Subcutaneous abdominal adipose tissue (tissue), 5 donors: ENCODE measurements at regions not wholly inside any gene's neighbourhood (a gene's known extent, or its start where the extent isn't known, plus 50 kb on each side); places are given as distances from the start of the nearest gene placed in this dataset.

ENCODE experiments used
- H3K27ac ChIP-seq: one replicate; pipeline ENCODE4 v1.7.0; 2013; ENCODE audit warnings: low read depth, mild to moderate bottlenecking, inconsistent platforms, low read length, moderate library complexity
- H3K27me3 ChIP-seq, 5 donors: one replicate each; pipeline ENCODE4 v1.7.0; 2013; ENCODE audit warnings: low read length in 5 of 5, inconsistent platforms in 1 of 5; ENCODE audit not compliant: control insufficient read depth in 5 of 5, insufficient read depth in 4 of 5
- H3K36me3 ChIP-seq, 5 donors: one replicate each; pipeline ENCODE4 v1.7.0; 2013; ENCODE audit warnings: low read length in 5 of 5; ENCODE audit not compliant: control insufficient read depth in 5 of 5, insufficient read depth in 5 of 5
- H3K4me1 ChIP-seq, 5 donors: one replicate each; pipeline ENCODE4 v1.7.0; 2013; ENCODE audit warnings: low read length in 5 of 5, mild to moderate bottlenecking in 3 of 5, moderate library complexity in 1 of 5; ENCODE audit not compliant: control insufficient read depth in 5 of 5, insufficient read depth in 5 of 5
- H3K4me3 ChIP-seq, 5 donors: one replicate each; pipeline ENCODE4 v1.7.0; 2013; ENCODE audit warnings: low read length in 5 of 5, low read depth in 1 of 5
- H3K9ac ChIP-seq, 5 donors: one replicate each; pipeline ENCODE4 v1.7.0; 2013; ENCODE audit warnings: low read length in 5 of 5, mild to moderate bottlenecking in 4 of 5, moderate library complexity in 3 of 5
- H3K9me3 ChIP-seq, 5 donors: one replicate each; pipeline ENCODE4 v1.7.0; 2013; ENCODE audit warnings: low read length in 5 of 5; ENCODE audit not compliant: control insufficient read depth in 5 of 5
- donor health status: healthy.
- donor health status: healthy.
- donor health status: healthy.
- donor health status: healthy.
- donor health status: healthy.

GRCh38 chr12:4068981-4069669 lies 195.9 kb upstream of the PARP11 start:
- Histone ChIP-seq H3K9me3 (no peaks in the 10 kb centered on the region), H3K27me3 (no peaks in the 10 kb centered on the region), H3K4me3 (no peak overlapping the region), H3K9ac (no peak overlapping the region), H3K27ac (no peak overlapping the region), H3K4me1 (no peaks in the 10 kb centered on the region), H3K36me3 (no peaks in the 10 kb centered on the region)

- no peaks in the 10 kb centered on the region for H3K9me3 ChIP-seq
- no peak overlapping the region for H3K27ac ChIP-seq
- H3K4me1 ChIP-seq, result no peaks in the 10 kb centered on the region
- H3K27me3 ChIP-seq, result no peaks in the 10 kb centered on the region
- H3K36me3 ChIP-seq, result no peaks in the 10 kb centered on the region
- no peak overlapping the region for H3K9ac ChIP-seq
- H3K4me3 ChIP-seq, result no peak overlapping the region
These were observed 190.8 kb upstream of the PARP11 start for GRCh38 chr12:4064008-4064407.

- Histone ChIP-seq H3K9me3 (no peaks in the 10 kb centered on the region), H3K4me3 (no peak overlapping the region), H3K27ac (no peak overlapping the region), H3K36me3 (no peaks in the 10 kb centered on the region), H3K27me3 (no peaks in the 10 kb centered on the region), H3K9ac (no peak overlapping the region), H3K4me1 (no peaks in the 10 kb centered on the region)
These were observed 186.8 kb upstream of the PARP11 start for GRCh38 chr12:4059898-4060568.

- H3K36me3 ChIP-seq, result no peaks in the 10 kb centered on the region
- H3K4me3 ChIP-seq, result no peak overlapping the region
- H3K9ac ChIP-seq, result no peak overlapping the region
These were observed 184.0 kb upstream of the PARP11 start for GRCh38 chr12:4056910-4057845.

GRCh38 chr12:4054630-4055029 lies 181.4 kb upstream of the PARP11 start:
- Histone ChIP-seq H3K36me3 (no peaks in the 10 kb centered on the region), H3K9me3 (no peaks in the 10 kb centered on the region), H3K9ac (no peak overlapping the region), H3K4me3 (no peak overlapping the region), H3K27me3 (no peaks in the 10 kb centered on the region), H3K4me1 (no peaks in the 10 kb centered on the region), H3K27ac (no peak overlapping the region)

More at GRCh38 chr12:4056910-4057845, 184.0 kb upstream of the PARP11 start:
- no peaks in the 10 kb centered on the region for H3K4me1 ChIP-seq
- H3K9me3 ChIP-seq, result no peaks in the 10 kb centered on the region
- no peak overlapping the region for H3K27ac ChIP-seq
- no peaks in the 10 kb centered on the region for H3K27me3 ChIP-seq

GRCh38 chr12:4052691-4053090 lies 179.5 kb upstream of the PARP11 start:
- no peak overlapping the region for H3K9ac ChIP-seq
- H3K27ac ChIP-seq, result no peak overlapping the region
- H3K36me3 ChIP-seq, result no peaks in the 10 kb centered on the region
- H3K9me3 ChIP-seq, result no peaks in the 10 kb centered on the region
- H3K4me1 ChIP-seq, result no peaks in the 10 kb centered on the region
- H3K4me3 ChIP-seq, result no peak overlapping the region
- peaks cover 0 to 4% (median 0%) of the 10 kb centered on the region in 5 donors for H3K27me3 ChIP-seq

GRCh38 chr12:4051596-4051995 lies 178.4 kb upstream of the PARP11 start:
- H3K9me3 ChIP-seq, result no peaks in the 10 kb centered on the region
- no peaks in the 10 kb centered on the region for H3K4me1 ChIP-seq
- no peak overlapping the region for H3K4me3 ChIP-seq
- H3K27ac ChIP-seq, result no peak overlapping the region
- no peak overlapping the region for H3K9ac ChIP-seq
- no peaks in the 10 kb centered on the region for H3K36me3 ChIP-seq
- H3K27me3 ChIP-seq, result peaks cover 0 to 4% (median 0%) of the 10 kb centered on the region in 5 donors

GRCh38 chr12:4050340-4050739 lies 177.1 kb upstream of the PARP11 start:
- no peak overlapping the region for H3K4me3 ChIP-seq
- H3K27ac ChIP-seq, result no peak overlapping the region
- no peaks in the 10 kb centered on the region for H3K9me3 ChIP-seq
- H3K4me1 ChIP-seq, result no peaks in the 10 kb centered on the region
- peaks cover 0 to 4% (median 0%) of the 10 kb centered on the region in 5 donors for H3K27me3 ChIP-seq
- no peak overlapping the region for H3K9ac ChIP-seq
- no peaks in the 10 kb centered on the region for H3K36me3 ChIP-seq

- Histone ChIP-seq H3K27me3 (peaks cover 0 to 4% (median 0%) of the 10 kb centered on the region in 5 donors), H3K9me3 (no peaks in the 10 kb centered on the region), H3K27ac (no peak overlapping the region), H3K36me3 (no peaks in the 10 kb centered on the region), H3K4me1 (no peaks in the 10 kb centered on the region), H3K4me3 (no peak overlapping the region), H3K9ac (no peak overlapping the region)
These were observed 176.3 kb upstream of the PARP11 start for GRCh38 chr12:4049298-4050080.
